DMS53 treated with DMSO at 0.1 percent for 48 hours (cell line): ENCODE measurements at regions not wholly inside any gene's neighbourhood (a gene's known extent, or its start where the extent isn't known, plus 50 kb on each side); places are given as distances from the start of the nearest gene placed in this dataset.

Experiments
- DNase-seq: peaks from one replicate; lab custom pipeline; 2025; ENCODE audit not compliant: unreplicated experiment; lab: John Stamatoyannopoulos, UW

- DNase-seq = no peak
These were observed 67.7 kb upstream of the NSMCE3 start for GRCh38 chr15:29337156-29337959.

GRCh38 chr15:29334544-29334943 lies 64.9 kb upstream of the NSMCE3 start:
- no peak for DNase-seq

GRCh38 chr15:29333261-29333660 lies 63.6 kb upstream of the NSMCE3 start:
- no peak for DNase-seq

GRCh38 chr15:29331669-29332068 lies 62.0 kb upstream of the NSMCE3 start:
- no peak for DNase-seq

- DNase-seq = no peak
These were observed 61.4 kb upstream of the NSMCE3 start for GRCh38 chr15:29331071-29331470.

GRCh38 chr15:29324746-29325145 lies 55.1 kb upstream of the NSMCE3 start:
- no peak for DNase-seq

GRCh38 chr15:29323557-29323956 lies 53.9 kb upstream of the NSMCE3 start:
- no peak for DNase-seq

- peak; percentile 56 for DNase-seq
These were observed 52.8 kb upstream of the NSMCE3 start for GRCh38 chr15:29322415-29322814.

- no peak for DNase-seq
These were observed 50.8 kb upstream of the NSMCE3 start for GRCh38 chr15:29320420-29320819.

- DNase-seq = no peak
These were observed 50.2 kb upstream of the NSMCE3 start for GRCh38 chr15:29319823-29320222.
